ENCODE measurements at regions not wholly inside any gene's neighbourhood (a gene's known extent, or its start where the extent isn't known, plus 50 kb on each side); places are given as distances from the start of the nearest gene placed in this dataset.

DNA sequence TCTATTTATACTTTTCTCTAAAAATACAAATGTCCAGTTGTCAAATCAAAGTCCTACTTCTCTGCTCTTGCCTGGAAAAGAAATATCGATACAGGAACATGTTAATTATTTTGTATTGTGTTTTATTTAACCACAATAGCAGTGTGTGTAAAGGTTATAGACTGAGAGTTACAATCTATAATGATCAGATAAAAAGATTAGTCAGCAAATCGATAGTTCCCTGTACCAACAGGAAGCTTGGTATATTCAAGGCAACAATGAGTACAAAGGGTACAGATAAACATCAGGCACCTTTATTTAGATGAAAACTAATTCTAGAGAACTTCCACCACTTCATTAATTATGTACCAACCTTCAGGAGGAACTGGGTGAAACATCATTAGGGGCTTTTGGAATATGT is 469.5 kb downstream of the GBA3 start:
- H3K9me3 ChIP-seq (replicated peaks; ENCODE audit: control insufficient read depth, insufficient read depth, low read depth, low read length) = no peaks in the 10 kb centered on the region; the same call in 1 of the 2 replicates
- H4K20me1 ChIP-seq (replicated peaks; ENCODE audit: control insufficient read depth, insufficient read depth, low read length) = no peaks in the 10 kb centered on the region
- H3K4me3 ChIP-seq = no peak overlapping the region
- POLR2A ChIA-PET = no interaction called here
- H3K27ac ChIP-seq (ENCODE audit: extremely low read depth, low read depth, low read length) = no peak overlapping the region
- ATAC-seq (no peak), DNase-seq (ENCODE audit: extremely low read depth in 1 of 4, low spot score in 3 of 4) (no peak), FAIRE-seq (no peak)
- H3K27me3 ChIP-seq (ENCODE audit: control insufficient read depth in 2 of 2, insufficient read depth in 2 of 2, low read length in 2 of 2) = no peaks in the 10 kb centered on the region
- intact Hi-C loops (cut with micrococcal nuclease) (no loop called here), in situ Hi-C loops (cut with MboI) (no loop called here)
- CTCF ChIA-PET (ENCODE audit: low intra/inter-chr PET ratio) = no interaction called here
- BruUV-seq (replicated peaks) = no TSS peak
- WGBS (ENCODE audit: insufficient coverage, low coverage, missing lambda C conversion rate) = 34% methylated on average over 2 of the region's 2 CpGs
- no peak overlapping the region for H2AFZ ChIP-seq (ENCODE audit: low read depth, low read length)
- H3K4me1 ChIP-seq (replicated peaks in 1 of 2; ENCODE audit: control insufficient read depth in 2 of 2, insufficient read depth in 2 of 2, low read length in 2 of 2) = no peaks in the 10 kb centered on the region
- H3K4me2 ChIP-seq (ENCODE audit: insufficient read depth, low read length) = no peak overlapping the region
- no peak overlapping the region for H3K9ac ChIP-seq (ENCODE audit: insufficient read depth in 1 of 2, low read depth in 2 of 2, low read length in 2 of 2)
- no peaks in the 10 kb centered on the region for H3K9me1 ChIP-seq (ENCODE audit: control insufficient read depth, insufficient read depth, low read length)
- H3K79me2 ChIP-seq (ENCODE audit: control insufficient read depth, insufficient read depth, low read length) = no peaks in the 10 kb centered on the region
- TF ChIP-seq C11orf30 (IDR thresholded peaks at IDR 0.05; ENCODE audit: low read depth) (peak; percentile 45; the same call in 1 of the 2 replicates), SNRNP70 (optimal IDR thresholded peaks at IDR 0.05; ENCODE audit: low read depth, low read length) (no peak), ZNF316 (IDR thresholded peaks at IDR 0.05) (peak; percentile 48)
- H3K36me3 ChIP-seq (ENCODE audit: control insufficient read depth, insufficient read depth, low read length) = 0 out of 3 replicates have a peak, but pooled peaks cover 3% of the 10 kb centered on the region

GRCh38 chr4:23161787-23162186 is 469.1 kb downstream of the GBA3 start:
- DNase-seq (ENCODE audit: extremely low read depth in 1 of 4, low spot score in 3 of 4) (no peak), ATAC-seq (no peak), FAIRE-seq (no peak)
- no peaks in the 10 kb centered on the region for H4K20me1 ChIP-seq (replicated peaks; ENCODE audit: control insufficient read depth, insufficient read depth, low read length)
- H3K9me1 ChIP-seq (ENCODE audit: control insufficient read depth, insufficient read depth, low read length) = no peaks in the 10 kb centered on the region
- TF ChIP-seq ZNF75A (CRISPR knock-in tag; IDR thresholded peaks at IDR 0.05) (no peak), ZNF408 (CRISPR knock-in tag; IDR thresholded peaks at IDR 0.05; ENCODE audit: low read depth) (no peak), ZKSCAN8 (CRISPR knock-in tag; IDR thresholded peaks at IDR 0.05) (no peak), ILF3 (IDR thresholded peaks at IDR 0.05; ENCODE audit: borderline replicate concordance) (no peak), FOXP1 (CRISPR knock-in tag; IDR thresholded peaks at IDR 0.05) (no peak), XRCC3 (IDR thresholded peaks at IDR 0.05) (no peak), ZNF699 (CRISPR knock-in tag; IDR thresholded peaks at IDR 0.05; ENCODE audit: insufficient replicate concordance) (no peak), ZNF695 (CRISPR knock-in tag; IDR thresholded peaks at IDR 0.05) (no peak), PREB (CRISPR knock-in tag; IDR thresholded peaks at IDR 0.05) (no peak)
- TF ChIP-seq, protein P1, sequence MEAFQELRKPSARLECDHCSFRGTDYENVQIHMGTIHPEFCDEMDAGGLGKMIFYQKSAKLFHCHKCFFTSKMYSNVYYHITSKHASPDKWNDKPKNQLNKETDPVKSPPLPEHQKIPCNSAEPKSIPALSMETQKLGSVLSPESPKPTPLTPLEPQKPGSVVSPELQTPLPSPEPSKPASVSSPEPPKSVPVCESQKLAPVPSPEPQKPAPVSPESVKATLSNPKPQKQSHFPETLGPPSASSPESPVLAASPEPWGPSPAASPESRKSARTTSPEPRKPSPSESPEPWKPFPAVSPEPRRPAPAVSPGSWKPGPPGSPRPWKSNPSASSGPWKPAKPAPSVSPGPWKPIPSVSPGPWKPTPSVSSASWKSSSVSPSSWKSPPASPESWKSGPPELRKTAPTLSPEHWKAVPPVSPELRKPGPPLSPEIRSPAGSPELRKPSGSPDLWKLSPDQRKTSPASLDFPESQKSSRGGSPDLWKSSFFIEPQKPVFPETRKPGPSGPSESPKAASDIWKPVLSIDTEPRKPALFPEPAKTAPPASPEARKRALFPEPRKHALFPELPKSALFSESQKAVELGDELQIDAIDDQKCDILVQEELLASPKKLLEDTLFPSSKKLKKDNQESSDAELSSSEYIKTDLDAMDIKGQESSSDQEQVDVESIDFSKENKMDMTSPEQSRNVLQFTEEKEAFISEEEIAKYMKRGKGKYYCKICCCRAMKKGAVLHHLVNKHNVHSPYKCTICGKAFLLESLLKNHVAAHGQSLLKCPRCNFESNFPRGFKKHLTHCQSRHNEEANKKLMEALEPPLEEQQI (IDR thresholded peaks at IDR 0.05) = no peak
- no peak overlapping the region for H3K4me3 ChIP-seq
- CTCF ChIA-PET (ENCODE audit: low intra/inter-chr PET ratio) = no interaction called here
- H3K27me3 ChIP-seq (ENCODE audit: control insufficient read depth in 2 of 2, insufficient read depth in 2 of 2, low read length in 2 of 2) = no peaks in the 10 kb centered on the region
- no peaks in the 10 kb centered on the region; the same call in 1 of the 2 replicates for H3K9me3 ChIP-seq (replicated peaks; ENCODE audit: control insufficient read depth, insufficient read depth, low read depth, low read length)
- no peaks in the 10 kb centered on the region for H3K4me1 ChIP-seq (replicated peaks in 1 of 2; ENCODE audit: control insufficient read depth in 2 of 2, insufficient read depth in 2 of 2, low read length in 2 of 2)
- H3K79me2 ChIP-seq (ENCODE audit: control insufficient read depth, insufficient read depth, low read length) = no peaks in the 10 kb centered on the region
- WGBS (ENCODE audit: insufficient coverage, low coverage, missing lambda C conversion rate) = 26% methylated on average over 3 of the region's 3 CpGs
- H3K36me3 ChIP-seq (ENCODE audit: control insufficient read depth, insufficient read depth, low read length) = 0 out of 3 replicates have a peak, but pooled peaks cover 1% of the 10 kb centered on the region
- H3K9ac ChIP-seq (ENCODE audit: insufficient read depth in 1 of 2, low read depth in 2 of 2, low read length in 2 of 2) = no peak overlapping the region
- no TSS peak for BruUV-seq (replicated peaks)
- intact Hi-C loops (cut with micrococcal nuclease) = no loop called here
- no peak overlapping the region for H3K27ac ChIP-seq (ENCODE audit: extremely low read depth, low read depth, low read length)
- H3K4me2 ChIP-seq (ENCODE audit: insufficient read depth, low read length) = no peak overlapping the region
- in situ Hi-C loops (cut with MboI) = no loop called here
- POLR2A ChIA-PET = no interaction called here
- no peak overlapping the region for H2AFZ ChIP-seq (ENCODE audit: low read depth, low read length)

All from K562 (cell line).